Gastroesophageal sphincter (tissue), 3 donors: ENCODE measurements at regions not wholly inside any gene's neighbourhood (a gene's known extent, or its start where the extent isn't known, plus 50 kb on each side); places are given as distances from the start of the nearest gene placed in this dataset.

Source experiments
- CTCF ChIP-seq, 4 experiments: fragments of 200-600 bp in 2 of 4; fragments of 450-650 bp in 2 of 4; sonication (generic) in 1 of 4; IDR thresholded peaks; one replicate each; pipeline ENCODE4 v1.5.1; 2017 to 2019; ENCODE audit warnings: antibody characterized with exemption in 4 of 4, mild to moderate bottlenecking in 2 of 4, moderate library complexity in 2 of 4
- EP300 ChIP-seq: sonication (generic); formaldehyde crosslinking; IDR thresholded peaks from one replicate; pipeline ENCODE4 v1.6.1; 2017; ENCODE audit warnings: antibody characterized with exemption, mild to moderate bottlenecking

DNA sequence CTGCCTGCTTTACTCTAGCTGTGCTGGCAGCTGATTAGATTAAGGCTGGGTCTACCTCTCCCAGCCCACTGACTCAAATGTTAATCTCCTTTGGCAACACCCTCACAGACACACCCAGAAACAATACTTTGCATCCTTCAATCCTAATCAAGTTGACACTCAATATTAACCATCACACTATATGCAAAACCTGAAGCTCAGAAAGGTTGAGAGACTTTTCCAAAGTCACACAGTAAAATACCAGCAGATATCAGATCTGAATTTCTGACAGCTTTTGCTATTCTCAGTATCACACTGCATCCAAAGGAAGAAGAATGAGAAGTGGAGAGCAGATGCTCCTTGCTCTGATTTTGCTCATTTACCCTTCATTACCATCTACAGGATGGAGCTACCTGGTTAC, 114.9 kb upstream of the RANBP3L start:
- TF ChIP-seq CTCF (IDR thresholded peaks at IDR 0.05) (no peak), EP300 (no peak)
